Osteoblast (primary cell): ENCODE measurements at regions not wholly inside any gene's neighbourhood (a gene's known extent, or its start where the extent isn't known, plus 50 kb on each side); places are given as distances from the start of the nearest gene placed in this dataset.
"Not testable (repeated sequence)": the region's sequence is repeated elsewhere in the genome, so short reads cannot be mapped to it uniquely, and the experiment has no call there.

Experiments used
- DNase-seq: peaks from one replicate; pipeline ENCODE4 v3.0.0; 2011; ENCODE audit warnings: low spot score, mixed read lengths; ENCODE audit not compliant: insufficient read length; ENCODE audit errors: missing footprints
- H2AFZ ChIP-seq: 2 replicates; pipeline ENCODE4 v1.6.0; 2011; ENCODE audit warnings: mild to moderate bottlenecking, low read length
- H3K27ac ChIP-seq: 2 replicates; pipeline ENCODE4 v1.5.1; 2011; ENCODE audit warnings: mild to moderate bottlenecking, low read depth, low read length, moderate library complexity
- H3K27me3 ChIP-seq: 2 replicates; pipeline ENCODE4 v1.6.0; 2012; ENCODE audit warnings: mild to moderate bottlenecking, control low read depth, inconsistent platforms, low read length, moderate library complexity; ENCODE audit not compliant: insufficient read depth
- H3K36me3 ChIP-seq: 2 replicates; pipeline ENCODE4 v1.5.1; 2011; ENCODE audit warnings: mild to moderate bottlenecking, low read length, control low read depth, moderate library complexity; ENCODE audit not compliant: insufficient read depth
- H3K4me1 ChIP-seq: 2 replicates; pipeline ENCODE4 v1.5.1; 2011; ENCODE audit warnings: mild to moderate bottlenecking, low read length, control low read depth, moderate library complexity; ENCODE audit not compliant: insufficient read depth
- H3K4me2 ChIP-seq: 2 replicates; pipeline ENCODE4 v1.6.0; 2011; ENCODE audit warnings: mild to moderate bottlenecking, low read length; ENCODE audit not compliant: insufficient read depth
- H3K4me3 ChIP-seq: fragments of 200-600 bp; sonication (generic); 3 replicates; pipeline ENCODE4 v1.5.1; 2012; ENCODE audit warnings: mild to moderate bottlenecking, low read length, inconsistent platforms; ENCODE audit not compliant: insufficient read depth
- H3K79me2 ChIP-seq: 2 replicates; pipeline ENCODE4 v1.6.0; 2012; ENCODE audit warnings: mild to moderate bottlenecking, low read length, control low read depth, inconsistent platforms; ENCODE audit not compliant: insufficient read depth
- H3K9me3 ChIP-seq: 2 replicates; pipeline ENCODE4 v1.5.1; 2011; ENCODE audit warnings: low read depth, low read length, control low read depth
- H4K20me1 ChIP-seq: 2 replicates; pipeline ENCODE4 v1.6.0; 2012; ENCODE audit warnings: mild to moderate bottlenecking, low read length, control low read depth; ENCODE audit not compliant: insufficient read depth
- TF ChIP-seq, protein P1 (sequence below): IDR thresholded peaks from 2 replicates; pipeline ENCODE4 v1.5.1; 2011; ENCODE audit warnings: mild to moderate bottlenecking, low read depth, low read length, moderate library complexity; ENCODE audit errors: extremely low read depth

- H3K4me2 ChIP-seq = peak overlapping the region; percentile 41
- peak overlapping the region; percentile 23 for H2AFZ ChIP-seq
- peaks cover 16% of the 10 kb centered on the region for H3K4me1 ChIP-seq
- H3K4me3 ChIP-seq = no peak overlapping the region
- H3K36me3 ChIP-seq = no peaks in the 10 kb centered on the region
- H4K20me1 ChIP-seq = no peaks in the 10 kb centered on the region
- H3K27me3 ChIP-seq = no peaks in the 10 kb centered on the region
- TF ChIP-seq, protein P1, sequence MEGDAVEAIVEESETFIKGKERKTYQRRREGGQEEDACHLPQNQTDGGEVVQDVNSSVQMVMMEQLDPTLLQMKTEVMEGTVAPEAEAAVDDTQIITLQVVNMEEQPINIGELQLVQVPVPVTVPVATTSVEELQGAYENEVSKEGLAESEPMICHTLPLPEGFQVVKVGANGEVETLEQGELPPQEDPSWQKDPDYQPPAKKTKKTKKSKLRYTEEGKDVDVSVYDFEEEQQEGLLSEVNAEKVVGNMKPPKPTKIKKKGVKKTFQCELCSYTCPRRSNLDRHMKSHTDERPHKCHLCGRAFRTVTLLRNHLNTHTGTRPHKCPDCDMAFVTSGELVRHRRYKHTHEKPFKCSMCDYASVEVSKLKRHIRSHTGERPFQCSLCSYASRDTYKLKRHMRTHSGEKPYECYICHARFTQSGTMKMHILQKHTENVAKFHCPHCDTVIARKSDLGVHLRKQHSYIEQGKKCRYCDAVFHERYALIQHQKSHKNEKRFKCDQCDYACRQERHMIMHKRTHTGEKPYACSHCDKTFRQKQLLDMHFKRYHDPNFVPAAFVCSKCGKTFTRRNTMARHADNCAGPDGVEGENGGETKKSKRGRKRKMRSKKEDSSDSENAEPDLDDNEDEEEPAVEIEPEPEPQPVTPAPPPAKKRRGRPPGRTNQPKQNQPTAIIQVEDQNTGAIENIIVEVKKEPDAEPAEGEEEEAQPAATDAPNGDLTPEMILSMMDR = no peak
- DNase-seq = no peak
- H3K9me3 ChIP-seq = no peaks in the 10 kb centered on the region
- peak overlapping the region; percentile 54 for H3K27ac ChIP-seq
- no peaks in the 10 kb centered on the region for H3K79me2 ChIP-seq
Observed at GRCh38 chr18:70398076-70398475, 109.2 kb downstream of the SOCS6 start.

DNA sequence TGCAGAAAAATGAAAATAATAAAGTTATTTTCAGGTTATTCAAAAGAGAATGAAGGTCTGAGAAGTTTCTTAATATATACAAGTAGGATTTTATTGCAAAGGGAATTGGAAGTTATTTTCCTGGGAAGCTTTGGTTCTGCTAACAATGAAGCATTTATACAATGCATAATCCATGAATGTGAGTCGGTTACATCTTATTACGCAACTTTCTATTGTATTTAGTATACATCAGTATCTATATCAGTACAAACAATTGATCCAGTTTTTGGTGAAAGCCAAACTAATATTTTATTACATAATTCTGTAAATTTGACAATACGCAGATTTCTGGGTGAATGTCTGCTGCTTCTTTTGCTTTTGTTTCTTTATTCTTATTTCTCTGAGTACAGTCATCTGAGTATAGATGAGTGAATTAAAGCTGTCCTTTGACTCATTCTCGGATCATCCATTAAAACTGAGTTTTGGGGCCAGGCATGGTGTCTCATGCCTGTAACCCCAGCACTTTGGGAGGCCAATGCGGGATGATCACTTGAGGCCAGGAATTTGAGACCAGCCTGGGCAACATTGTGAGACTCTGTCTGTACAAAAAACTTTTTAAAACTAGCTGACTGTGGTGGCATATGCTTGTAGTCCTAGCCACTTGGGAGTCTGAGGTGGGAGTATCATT lies 108.5 kb downstream of the SOCS6 start:
- Histone ChIP-seq H3K9me3 (no peaks in the 10 kb centered on the region), H3K4me3 (no peak overlapping the region), H3K27me3 (no peaks in the 10 kb centered on the region), H3K79me2 (no peaks in the 10 kb centered on the region), H4K20me1 (no peaks in the 10 kb centered on the region), H2AFZ (peak overlapping the region; percentile 42), H3K4me1 (peaks cover 16% of the 10 kb centered on the region), H3K36me3 (no peaks in the 10 kb centered on the region), H3K27ac (peak overlapping the region; percentile 54), H3K4me2 (peak overlapping the region; percentile 41)
- TF ChIP-seq, protein P1 = no peak
- peak; percentile 84 for DNase-seq

GRCh38 chr18:70395771-70396170 lies 106.9 kb downstream of the SOCS6 start:
- not testable (repeated sequence) for H3K4me3 ChIP-seq, H3K36me3 ChIP-seq, H3K9me3 ChIP-seq, H3K4me2 ChIP-seq, DNase-seq, H3K27ac ChIP-seq, H3K27me3 ChIP-seq, H2AFZ ChIP-seq, H4K20me1 ChIP-seq, H3K79me2 ChIP-seq
- peaks cover 16% of the 10 kb centered on the region for H3K4me1 ChIP-seq

DNA sequence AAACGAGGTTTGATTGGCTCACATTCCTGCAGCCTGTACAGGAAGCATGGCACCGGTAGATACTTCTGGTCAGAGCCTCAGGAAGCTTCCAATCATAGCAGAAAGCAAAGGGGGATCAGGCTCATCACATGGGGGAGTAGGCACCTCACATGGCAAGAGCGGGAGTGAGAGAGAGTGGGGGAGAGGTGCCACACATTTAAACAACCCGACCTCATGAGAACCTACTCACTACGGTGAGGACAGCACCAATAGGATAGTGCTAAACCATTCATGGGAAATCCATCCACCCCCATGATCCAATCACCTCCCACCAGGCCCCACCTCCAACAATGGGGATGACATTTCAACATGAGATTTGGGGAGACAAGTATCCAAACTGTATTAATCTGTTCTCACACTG lies 105.8 kb downstream of the SOCS6 start:
- Histone ChIP-seq H3K79me2 (no peaks in the 10 kb centered on the region), H3K4me2 (no peak overlapping the region), H3K4me1 (peaks cover 22% of the 10 kb centered on the region), H3K27ac (no peak overlapping the region), H4K20me1 (no peaks in the 10 kb centered on the region), H3K27me3 (no peaks in the 10 kb centered on the region), H3K4me3 (no peak overlapping the region), H3K36me3 (no peaks in the 10 kb centered on the region), H3K9me3 (no peaks in the 10 kb centered on the region), H2AFZ (no peak overlapping the region)
- no peak for DNase-seq
- TF ChIP-seq, protein P1 = no peak
